HG03064 (cell line): ENCODE measurements at regions not wholly inside any gene's neighbourhood (a gene's known extent, or its start where the extent isn't known, plus 50 kb on each side); places are given as distances from the start of the nearest gene placed in this dataset.

ENCODE experiments used
- ATAC-seq: cut with Tn5 transposase; IDR thresholded peaks from one replicate; pipeline ENCODE4 v1.9.1; 2021; ENCODE audit warnings: low read depth; ENCODE audit not compliant: unreplicated experiment

DNA sequence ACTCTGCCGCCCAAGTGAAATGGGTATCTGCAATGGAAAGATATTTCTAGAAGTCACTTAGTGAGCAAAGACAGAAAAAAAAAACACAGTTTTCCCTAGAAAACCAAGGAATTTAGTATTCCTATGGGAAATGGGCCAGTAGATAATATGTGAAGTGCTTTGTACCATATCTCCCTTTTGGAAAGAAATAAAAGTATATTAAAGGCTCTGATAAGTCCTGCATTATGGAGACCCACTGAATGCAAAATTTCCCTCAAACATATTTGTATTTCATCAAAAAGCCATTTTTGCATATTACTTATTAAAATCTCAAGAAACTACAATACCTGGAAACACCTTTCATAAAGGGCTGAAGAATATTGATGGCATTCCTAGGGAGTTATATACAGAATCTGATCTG, 51.6 kb upstream of the DYNLRB2 start:
- ATAC-seq = no peak

DNA sequence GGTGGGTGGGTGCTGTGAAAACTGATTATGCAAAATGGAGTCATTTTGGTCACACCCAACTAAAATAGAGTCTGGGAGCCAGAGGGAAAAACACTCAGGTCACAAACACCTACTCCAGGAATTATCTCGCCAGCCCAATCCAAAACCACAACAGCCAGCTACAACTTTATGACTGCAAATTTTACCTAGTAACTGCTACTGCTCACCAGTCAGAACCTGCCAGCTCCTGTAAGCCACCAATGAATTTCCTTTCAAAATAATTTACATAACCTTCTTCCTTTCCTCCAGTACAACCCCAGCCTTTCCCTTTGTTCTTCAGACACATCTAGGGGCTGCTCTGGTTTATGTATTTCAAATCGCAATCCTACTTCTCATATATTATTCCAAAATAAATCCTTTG, 52.6 kb upstream of the DYNLRB2 start:
- no peak for ATAC-seq

DNA sequence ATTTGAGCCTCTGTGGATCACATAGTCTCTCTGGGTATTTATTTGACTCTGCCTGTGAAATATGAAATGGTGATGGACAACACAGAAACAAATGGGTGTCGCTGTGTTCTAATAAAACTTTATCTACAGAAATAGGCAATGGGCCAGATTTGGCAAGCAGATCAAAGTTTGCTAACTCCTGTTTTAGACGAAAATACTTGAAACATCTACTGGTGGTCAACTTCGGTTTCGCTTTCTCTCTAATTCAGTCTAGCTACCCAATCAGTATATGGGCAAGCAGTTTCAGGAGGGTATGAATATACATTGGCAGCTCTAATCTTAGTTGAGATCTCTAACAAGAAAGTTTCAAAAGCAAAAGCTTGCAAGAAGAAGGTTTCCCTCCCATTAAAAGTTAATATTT, 60.1 kb upstream of the DYNLRB2 start:
- peak; percentile 86 for ATAC-seq

DNA sequence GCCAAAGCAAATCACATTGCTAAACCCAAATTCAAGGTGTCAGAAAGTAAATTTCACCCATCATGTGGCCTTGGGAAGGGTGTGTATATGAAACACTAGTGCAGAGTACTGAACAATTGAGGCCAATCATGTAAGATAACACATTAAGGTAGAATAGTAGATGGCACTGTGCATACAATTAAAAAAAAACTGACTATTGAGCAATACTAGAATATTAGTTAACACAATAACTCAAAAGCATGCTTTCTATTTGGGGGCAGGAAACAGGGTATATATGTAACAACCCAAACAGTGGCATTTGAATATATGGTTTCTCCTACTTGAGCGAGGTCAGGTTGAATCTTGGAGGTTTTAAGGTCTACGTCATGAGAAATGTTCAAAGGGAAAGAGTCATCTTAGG, 63.0 kb upstream of the DYNLRB2 start:
- ATAC-seq = no peak

DNA sequence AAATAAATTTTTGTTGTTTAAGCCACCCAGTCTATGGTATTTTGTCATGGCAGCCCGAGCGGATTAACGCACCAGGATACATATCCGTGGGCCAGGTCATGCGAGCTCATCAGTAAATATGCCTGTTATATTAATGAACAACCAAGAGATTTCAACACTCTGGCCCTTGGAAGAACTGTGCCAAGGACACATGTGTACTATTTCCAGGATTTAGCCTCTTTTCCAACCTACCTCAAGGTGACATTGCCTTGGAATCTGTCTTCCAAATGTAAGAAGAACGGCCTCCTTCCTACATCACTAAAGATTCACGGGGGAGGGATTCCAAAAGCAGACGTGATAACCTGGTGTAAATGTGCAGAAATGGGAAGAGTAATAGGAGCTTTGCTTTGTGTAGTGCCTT, 72.8 kb upstream of the DYNLRB2 start:
- ATAC-seq = no peak

GRCh38 chr16:80466024-80466987, 74.5 kb upstream of the DYNLRB2 start:
- ATAC-seq = no peak

DNA sequence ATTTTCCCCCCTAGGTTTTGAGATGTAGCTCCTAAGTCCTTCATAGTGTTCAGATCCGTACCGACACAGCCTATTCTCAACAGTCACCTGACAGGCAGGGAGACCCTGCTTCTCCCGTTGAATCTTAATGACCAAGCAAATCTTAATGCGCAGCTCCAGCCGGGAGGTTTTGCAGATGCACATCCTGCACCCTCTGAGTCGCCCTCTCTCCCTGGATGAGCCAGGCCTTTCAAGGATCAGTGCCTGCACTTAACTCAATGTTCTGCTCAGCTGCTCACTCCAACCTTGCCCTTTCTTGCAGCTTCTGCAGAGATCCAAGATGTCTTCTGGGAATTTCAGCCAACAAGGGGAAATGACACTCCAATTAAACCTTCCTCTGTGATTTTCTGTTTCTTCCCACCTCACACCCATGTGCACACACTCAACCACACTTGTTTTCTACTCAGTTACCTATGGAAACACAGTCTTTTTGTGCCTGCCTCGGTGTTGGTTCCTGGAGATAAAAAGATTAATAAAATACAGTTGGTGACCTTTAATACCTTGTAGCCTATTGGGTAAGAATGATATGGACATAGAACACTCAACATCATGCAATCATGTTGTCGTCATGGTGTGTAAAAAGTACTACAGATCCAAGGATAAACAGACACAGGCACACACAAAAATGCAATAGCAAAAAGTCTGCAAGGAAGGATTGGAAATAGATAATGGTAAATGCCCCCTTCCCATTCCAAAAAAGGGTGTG, 76.9 kb upstream of the DYNLRB2 start:
- no peak for ATAC-seq

DNA sequence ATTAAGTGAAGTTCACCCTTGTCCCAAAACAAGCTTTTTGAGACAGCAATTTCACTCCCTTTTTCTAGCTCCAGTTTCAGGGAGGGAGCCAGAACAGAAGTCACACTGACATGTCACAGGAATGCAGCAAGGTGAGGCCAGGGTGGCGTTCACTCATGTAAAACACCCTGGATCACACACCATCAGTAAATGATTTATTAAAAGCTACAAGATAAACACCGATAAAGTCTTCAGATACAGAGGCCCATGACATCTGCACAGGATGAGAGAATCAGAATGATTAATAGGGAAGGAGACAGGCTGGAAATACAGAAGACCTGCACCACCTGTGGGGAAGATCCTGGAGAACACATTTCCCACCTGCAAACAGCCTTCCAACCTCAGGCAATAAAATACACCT, 77.5 kb upstream of the DYNLRB2 start:
- no peak for ATAC-seq

DNA sequence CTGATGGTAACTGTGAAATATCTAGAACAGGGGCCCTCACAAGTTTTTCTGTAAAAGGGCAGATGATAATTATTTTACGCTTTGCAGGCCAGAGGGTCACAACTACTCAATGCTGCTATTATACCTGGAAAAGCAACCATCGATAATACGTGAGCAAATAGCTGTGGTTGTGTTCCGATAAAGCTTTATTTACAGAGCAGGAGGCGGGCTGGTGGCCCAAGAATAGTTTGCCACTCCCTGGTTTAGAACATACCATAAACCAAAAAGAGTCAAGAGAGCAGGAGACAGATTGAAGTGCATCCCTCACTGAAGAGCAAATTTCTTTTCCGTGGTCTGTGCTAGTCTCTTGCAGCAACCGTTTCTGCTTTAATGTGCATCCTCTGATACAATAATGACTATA, 77.9 kb upstream of the DYNLRB2 start:
- ATAC-seq = no peak

DNA sequence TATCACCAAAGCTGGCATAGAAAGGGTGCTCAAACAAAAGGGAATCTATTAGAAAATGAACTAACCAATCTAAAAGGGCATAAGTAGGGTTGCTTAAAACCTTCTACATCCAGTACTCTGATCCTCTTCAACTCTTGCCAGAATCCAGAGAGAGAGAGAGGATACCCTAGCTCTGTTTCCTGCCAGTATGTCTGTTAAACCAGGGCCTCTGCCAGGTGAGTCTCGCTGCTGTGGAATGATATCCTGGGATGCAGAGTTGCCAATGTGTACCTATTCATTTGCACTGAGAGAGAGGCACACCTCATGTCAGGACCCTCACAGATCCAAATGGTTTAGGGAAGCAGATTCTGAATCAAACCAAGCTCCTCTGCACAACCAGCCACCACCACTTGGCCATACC, 79.8 kb upstream of the DYNLRB2 start:
- ATAC-seq = no peak

DNA sequence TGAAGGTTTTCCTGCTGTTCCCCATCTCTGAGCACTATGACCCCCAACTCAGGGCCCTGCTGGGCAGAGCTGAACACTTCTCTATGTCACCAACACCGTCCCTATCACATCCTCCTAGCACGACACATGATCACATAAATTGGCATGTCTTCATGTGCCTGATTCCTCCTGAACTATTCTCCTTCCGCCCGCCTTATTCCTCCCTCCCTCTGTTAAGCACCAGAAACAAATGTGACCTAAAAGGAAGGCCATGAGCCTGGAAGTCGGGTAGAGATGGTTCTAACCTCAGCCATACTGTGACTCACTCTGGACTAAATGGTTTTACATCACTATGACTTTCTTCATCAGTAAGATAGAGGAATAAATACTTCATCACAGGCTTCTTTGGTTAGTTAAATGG, 80.8 kb upstream of the DYNLRB2 start:
- no peak for ATAC-seq

DNA sequence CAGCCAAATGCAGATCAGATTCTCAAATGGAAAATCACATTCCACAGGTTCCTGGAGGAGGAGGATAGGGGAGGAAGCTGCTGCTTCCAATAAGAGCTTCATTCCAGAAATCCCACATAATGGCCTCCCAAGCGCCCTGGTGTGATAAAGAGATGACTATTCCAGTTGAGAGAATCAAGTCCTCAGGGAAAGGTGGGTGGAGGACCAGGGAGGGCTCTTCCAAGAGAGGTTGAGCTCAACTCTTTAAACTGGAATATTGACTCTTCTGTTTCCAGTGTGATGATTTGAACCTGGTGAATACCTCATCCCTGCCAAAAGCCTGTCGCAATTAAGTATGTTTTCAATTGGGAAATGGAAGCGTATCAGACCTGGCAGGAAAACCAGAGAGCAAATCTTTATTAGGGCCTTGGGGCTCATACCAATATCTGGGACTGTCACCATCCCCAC, 81.4 kb upstream of the DYNLRB2 start:
- ATAC-seq = no peak

- no peak for ATAC-seq
These were observed 82.9 kb upstream of the DYNLRB2 start for GRCh38 chr16:80457871-80458270.

- no peak for ATAC-seq
These were observed 86.0 kb upstream of the DYNLRB2 start for GRCh38 chr16:80454802-80455201.

DNA sequence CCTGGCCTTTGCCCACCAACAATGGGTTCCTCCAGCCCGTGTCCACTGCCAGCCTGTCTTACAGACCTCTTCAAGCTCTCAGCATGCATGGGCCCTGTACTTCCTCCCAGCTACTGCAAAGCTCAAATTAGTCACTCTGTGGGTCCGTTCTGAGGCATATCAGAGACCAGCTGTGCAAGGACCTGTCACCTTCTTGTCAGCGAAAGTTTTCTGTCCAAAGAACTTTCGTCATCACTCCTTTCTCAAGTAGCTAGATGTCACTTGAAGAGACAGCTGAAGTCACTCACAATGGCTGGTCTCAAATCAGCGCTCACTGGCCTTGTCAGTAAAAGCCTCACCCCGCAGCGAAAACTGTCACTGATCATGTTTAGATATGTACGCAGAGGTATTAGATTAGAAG, 91.4 kb upstream of the DYNLRB2 start:
- no peak for ATAC-seq

- ATAC-seq = no peak
These were observed 93.6 kb upstream of the DYNLRB2 start for GRCh38 chr16:80447241-80447640.

- no peak for ATAC-seq
These were observed 98.0 kb upstream of the DYNLRB2 start for GRCh38 chr16:80442779-80443178.

- no peak for ATAC-seq
These were observed 98.9 kb upstream of the DYNLRB2 start for GRCh38 chr16:80441935-80442334.

- no peak for ATAC-seq
These were observed 100.1 kb upstream of the DYNLRB2 start for GRCh38 chr16:80440667-80441066.

DNA sequence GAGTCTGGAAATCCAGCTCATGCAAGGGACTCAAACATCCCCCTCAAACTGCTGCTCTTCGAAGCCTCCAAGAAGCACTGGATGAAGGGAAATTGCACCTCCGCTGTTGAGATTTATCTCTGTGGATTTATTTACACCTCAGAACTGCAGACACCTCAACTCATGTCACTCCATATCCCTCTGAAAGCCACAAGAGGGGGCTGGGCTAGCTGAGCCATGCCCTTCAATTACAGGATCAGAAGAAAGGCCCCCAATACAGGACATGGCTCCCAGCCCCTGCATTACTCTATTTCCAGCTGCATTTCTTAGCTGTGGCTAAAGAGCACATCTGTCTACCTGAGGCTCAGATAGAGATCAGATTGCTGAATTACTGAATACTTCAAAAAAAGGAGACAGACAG, 103.1 kb upstream of the DYNLRB2 start:
- ATAC-seq = no peak

GRCh38 chr16:80436510-80436909, 104.3 kb upstream of the DYNLRB2 start:
- ATAC-seq = no peak

DNA sequence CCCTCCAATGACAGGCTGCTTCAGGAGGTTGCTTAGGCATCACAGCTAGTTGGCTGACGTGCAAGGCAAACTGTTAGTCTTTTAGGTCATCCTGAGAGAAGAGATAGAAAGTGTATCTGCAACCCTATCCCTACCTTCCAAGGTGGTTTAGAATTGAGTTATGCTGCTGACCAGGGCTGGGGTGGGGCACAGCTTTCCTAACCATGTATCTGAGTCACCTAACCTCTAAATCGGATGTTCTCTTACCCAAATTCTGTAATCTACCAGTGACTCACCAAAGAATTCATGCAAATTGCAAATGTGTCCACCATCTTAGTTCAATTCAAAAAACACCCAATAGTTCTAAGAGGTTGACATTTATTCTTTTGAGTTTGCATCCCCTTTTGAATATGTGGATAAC, 107.2 kb upstream of the DYNLRB2 start:
- ATAC-seq = no peak
